Esophagus muscularis mucosa (tissue), 3 donors: ENCODE measurements at regions not wholly inside any gene's neighbourhood (a gene's known extent, or its start where the extent isn't known, plus 50 kb on each side); places are given as distances from the start of the nearest gene placed in this dataset.
"Not testable (repeated sequence)": the region's sequence is repeated elsewhere in the genome, so short reads cannot be mapped to it uniquely, and the experiment has no call there.

Experiments
- CTCF ChIP-seq, 3 experiments: fragments of 200-600 bp in 2 of 3; fragments of 450-650 bp in 1 of 3; sonication (generic) in 2 of 3; IDR thresholded peaks; one replicate each; pipeline ENCODE4 v1.5.1; 2017 to 2019; ENCODE audit warnings: antibody characterized with exemption in 3 of 3, mild to moderate bottlenecking in 2 of 3, moderate library complexity in 1 of 3
- POLR2A ChIP-seq: fragments of 450-650 bp; IDR thresholded peaks from one replicate; pipeline ENCODE4 v1.6.1; 2017; ENCODE audit warnings: antibody characterized with exemption, moderate library complexity, mild to moderate bottlenecking, low read depth
- POLR2AphosphoS5 ChIP-seq, 2 donors: sonication (generic); formaldehyde crosslinking; IDR thresholded peaks; one replicate each; pipeline ENCODE4 v1.6.1; 2017; ENCODE audit warnings: antibody characterized with exemption in 2 of 2

GRCh38 chr2:113368581-113368980 is 68.9 kb upstream of the ZNG1B start:
- TF ChIP-seq CTCF (IDR thresholded peaks at IDR 0.05); POLR2AphosphoS5 (IDR thresholded peaks at IDR 0.05); POLR2A: not testable (repeated sequence)
